Transverse colon (tissue), 4 donors: ENCODE measurements at regions not wholly inside any gene's neighbourhood (a gene's known extent, or its start where the extent isn't known, plus 50 kb on each side); places are given as distances from the start of the nearest gene placed in this dataset.

Source experiments
- POLR2A ChIP-seq: fragments of 450-650 bp; IDR thresholded peaks from one replicate; pipeline ENCODE4 v1.6.1; 2016; ENCODE audit warnings: antibody characterized with exemption, mild to moderate bottlenecking, moderate library complexity
- POLR2AphosphoS5 ChIP-seq, 3 donors: sonication (generic); formaldehyde crosslinking; IDR thresholded peaks; one replicate each; pipeline ENCODE4 v1.6.1; 2016; ENCODE audit warnings: antibody characterized with exemption in 3 of 3
- TF ChIP-seq, protein P1 (sequence below), 5 experiments: fragments of 200-600 bp in 3 of 5; fragments of 450-650 bp in 2 of 5; sonication (generic) in 3 of 5; IDR thresholded peaks; 1 replicate in 2 of 5; 2 replicates in 3 of 5; pipeline ENCODE4 v1.5.1; 2016 to 2017; ENCODE audit warnings: antibody characterized with exemption in 5 of 5, inconsistent platforms in 3 of 5, mild to moderate bottlenecking in 2 of 5, moderate library complexity in 1 of 5

DNA sequence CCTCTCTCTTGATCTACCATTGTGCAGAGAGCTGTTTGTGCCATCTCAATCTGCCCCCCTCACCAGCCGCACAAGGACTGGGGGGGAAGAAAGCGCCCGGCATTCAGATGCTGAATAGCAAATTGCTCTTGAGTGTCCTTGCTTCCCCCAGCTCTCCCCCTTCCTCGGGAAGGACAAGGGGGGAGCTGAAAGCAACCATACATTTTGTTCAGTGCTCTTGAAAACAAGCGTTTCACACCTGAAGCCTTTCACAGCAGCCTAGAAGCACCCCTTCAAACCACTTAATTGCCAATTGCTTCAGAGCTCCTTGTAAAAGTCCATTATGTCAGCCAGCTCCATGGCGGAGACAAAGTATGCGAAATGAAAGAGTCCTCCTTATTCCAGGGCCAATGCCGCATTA, 540.1 kb downstream of the NR2F2 start:
- TF ChIP-seq POLR2A, result no peak
- TF ChIP-seq, protein P1, sequence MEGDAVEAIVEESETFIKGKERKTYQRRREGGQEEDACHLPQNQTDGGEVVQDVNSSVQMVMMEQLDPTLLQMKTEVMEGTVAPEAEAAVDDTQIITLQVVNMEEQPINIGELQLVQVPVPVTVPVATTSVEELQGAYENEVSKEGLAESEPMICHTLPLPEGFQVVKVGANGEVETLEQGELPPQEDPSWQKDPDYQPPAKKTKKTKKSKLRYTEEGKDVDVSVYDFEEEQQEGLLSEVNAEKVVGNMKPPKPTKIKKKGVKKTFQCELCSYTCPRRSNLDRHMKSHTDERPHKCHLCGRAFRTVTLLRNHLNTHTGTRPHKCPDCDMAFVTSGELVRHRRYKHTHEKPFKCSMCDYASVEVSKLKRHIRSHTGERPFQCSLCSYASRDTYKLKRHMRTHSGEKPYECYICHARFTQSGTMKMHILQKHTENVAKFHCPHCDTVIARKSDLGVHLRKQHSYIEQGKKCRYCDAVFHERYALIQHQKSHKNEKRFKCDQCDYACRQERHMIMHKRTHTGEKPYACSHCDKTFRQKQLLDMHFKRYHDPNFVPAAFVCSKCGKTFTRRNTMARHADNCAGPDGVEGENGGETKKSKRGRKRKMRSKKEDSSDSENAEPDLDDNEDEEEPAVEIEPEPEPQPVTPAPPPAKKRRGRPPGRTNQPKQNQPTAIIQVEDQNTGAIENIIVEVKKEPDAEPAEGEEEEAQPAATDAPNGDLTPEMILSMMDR (IDR thresholded peaks at IDR 0.05), result no peak
- TF ChIP-seq POLR2AphosphoS5 (IDR thresholded peaks at IDR 0.05), result no peak
